SK-N-SH (cell line): ENCODE measurements at regions not wholly inside any gene's neighbourhood (a gene's known extent, or its start where the extent isn't known, plus 50 kb on each side); places are given as distances from the start of the nearest gene placed in this dataset.

Source experiments
- CTCF ChIA-PET: fragments of 300-600, 350-600 bp; formaldehyde crosslinking; extraction: SDS; loops from one replicate; lab custom pipeline; 2021; lab: Yijun Ruan, JAX
- POLR2A ChIA-PET: fragments of 350-600 bp; sonication (Branson Sonifier 250); formaldehyde crosslinking; extraction: SDS; loops from one replicate; lab custom pipeline; 2020; ENCODE audit warnings: antibody characterized with exemption, inconsistent platforms; lab: Yijun Ruan, JAX
- DNase-seq: peaks from one replicate; pipeline ENCODE4 v3.0.0; 2012
- H2AFZ ChIP-seq: fragments of 200-600 bp; sonication (generic); 2 replicates; pipeline ENCODE4 v1.8.1; 2016; ENCODE audit warnings: antibody characterized with exemption, mild to moderate bottlenecking, low read depth
- H3F3A ChIP-seq: fragments of 200-600 bp; sonication (generic); replicated peaks from 2 replicates; pipeline ENCODE3; 2016; ENCODE audit warnings: antibody characterized with exemption, mild to moderate bottlenecking; ENCODE audit not compliant: insufficient read depth
- H3K27ac ChIP-seq, 2 experiments: fragments of 200-500 bp in 1 of 2; fragments of 200-600 bp in 1 of 2; sonication (Bioruptor generic) in 1 of 2; sonication (generic), shearing (Covaris generic) in 1 of 2; 2 replicates each; pipeline versions ENCODE4 v1.5.1 to v1.6.1; 2014 to 2016; ENCODE audit warnings: low read depth in 2 of 2, inconsistent platforms in 1 of 2, low read length in 1 of 2, mild to moderate bottlenecking in 1 of 2, mixed read lengths in 1 of 2
- H3K27me3 ChIP-seq: fragments of 200-600 bp; sonication (generic), shearing (Covaris generic); 2 replicates; pipeline ENCODE4 v1.6.1; 2016; ENCODE audit warnings: mixed run types; ENCODE audit not compliant: insufficient read depth
- H3K36me3 ChIP-seq, 2 experiments: fragments of 200-500 bp in 1 of 2; fragments of 200-600 bp in 1 of 2; sonication (Bioruptor generic) in 1 of 2; sonication (generic) in 1 of 2; replicated peaks in 1 of 2; 2 replicates each; pipeline versions ENCODE3 to v1.5.1; 2014 to 2016; ENCODE audit warnings: low read length in 1 of 2, mild to moderate bottlenecking in 1 of 2; ENCODE audit not compliant: insufficient read depth in 2 of 2, control insufficient read depth in 1 of 2
- H3K4me1 ChIP-seq, 2 experiments: fragments of 200-500 bp in 1 of 2; fragments of 200-600 bp in 1 of 2; sonication (Bioruptor generic) in 1 of 2; sonication (generic), shearing (Covaris generic) in 1 of 2; 2 replicates each; pipeline versions ENCODE4 v1.5.1 to v1.6.1; 2014 to 2016; ENCODE audit warnings: low read depth in 1 of 2, low read length in 1 of 2, mixed run types in 1 of 2; ENCODE audit not compliant: insufficient read depth in 2 of 2, control insufficient read depth in 1 of 2
- H3K4me2 ChIP-seq: fragments of 200-600 bp; sonication (generic), shearing (Covaris generic); 2 replicates; pipeline ENCODE4 v1.6.1; 2017; ENCODE audit warnings: mixed run types
- H3K4me3 ChIP-seq, 2 experiments: fragments of 200-500 bp in 1 of 2; fragments of 200-600 bp in 1 of 2; sonication (Bioruptor generic) in 1 of 2; sonication (generic), shearing (Covaris generic) in 1 of 2; 2 replicates each; pipeline versions ENCODE4 v1.5.1 to v1.8.1; 2014 to 2016; ENCODE audit warnings: low read depth in 2 of 2, inconsistent platforms in 1 of 2, low read length in 1 of 2, mild to moderate bottlenecking in 1 of 2, mixed read lengths in 1 of 2, moderate library complexity in 1 of 2
- H3K79me2 ChIP-seq: fragments of 200-600 bp; sonication (generic); 2 replicates; pipeline ENCODE4 v1.8.1; 2017; ENCODE audit warnings: mild to moderate bottlenecking; ENCODE audit not compliant: insufficient read depth
- H3K9ac ChIP-seq: fragments of 200-600 bp; sonication (generic); 2 replicates; pipeline ENCODE4 v1.6.1; 2017; ENCODE audit warnings: mixed run types
- H3K9me2 ChIP-seq: fragments of 200-600 bp; sonication (generic); 2 replicates; pipeline ENCODE4 v1.6.1; 2017; ENCODE audit warnings: mixed run types
- H3K9me3 ChIP-seq: fragments of 200-600 bp; sonication (generic); 2 replicates; pipeline ENCODE4 v1.6.1; 2017; ENCODE audit warnings: mixed run types, mild to moderate bottlenecking, moderate library complexity
- H4K20me1 ChIP-seq: fragments of 200-600 bp; sonication (generic); 2 replicates; pipeline ENCODE4 v1.6.1; 2017; ENCODE audit warnings: mild to moderate bottlenecking, mixed run types; ENCODE audit not compliant: insufficient read depth
- EP300 ChIP-seq, 2 experiments: IDR thresholded peaks; 2 replicates each; pipeline versions ENCODE4 v1.4.0 to v1.6.1; 2012; ENCODE audit warnings: borderline replicate concordance in 1 of 2, low read depth in 1 of 2, low read length in 1 of 2
- FOXJ3 ChIP-seq: sonication (generic); formaldehyde crosslinking; IDR thresholded peaks from 2 replicates; pipeline ENCODE4 v1.5.1; 2020; ENCODE audit warnings: mild to moderate bottlenecking, missing genetic modification reagents
- GATA2 ChIP-seq: sonication (generic); formaldehyde crosslinking; IDR thresholded peaks from 2 replicates; pipeline ENCODE4 v1.5.0; 2020; ENCODE audit warnings: mild to moderate bottlenecking, missing genetic modification reagents
- POLR2AphosphoS5 ChIP-seq: IDR thresholded peaks from 2 replicates; pipeline ENCODE4 v1.6.1; 2012; ENCODE audit warnings: low read depth, low read length
- RCOR1 ChIP-seq: fragments of 150-350 bp; IDR thresholded peaks from 2 replicates; pipeline ENCODE4 v1.6.1; 2017; ENCODE audit warnings: antibody characterized with exemption, low read length
- RXRA ChIP-seq: IDR thresholded peaks from 2 replicates; pipeline ENCODE4 v1.4.0; 2012; ENCODE audit warnings: low read depth, mild to moderate bottlenecking, borderline replicate concordance
- SIN3A ChIP-seq: IDR thresholded peaks from 2 replicates; pipeline ENCODE4 v1.6.1; 2012; ENCODE audit warnings: low read depth, mild to moderate bottlenecking, low read length, moderate library complexity, borderline replicate concordance
- WGBS: methylation state at CpG from one replicate; pipeline ENCODE4 v1.1.6; 2017; ENCODE audit warnings: low lambda C conversion rate; 5-methylcytosine and 5-hydroxymethylcytosine counted together
- TF ChIP-seq, protein P1 (sequence below): IDR thresholded peaks from 2 replicates; pipeline ENCODE4 v1.4.0; 2012; ENCODE audit warnings: low read depth
- TF ChIP-seq, protein P2 (sequence below): fragments of 150-350 bp; IDR thresholded peaks from 2 replicates; pipeline ENCODE4 v1.6.1; 2017; ENCODE audit warnings: antibody characterized with exemption, low read length, low read depth, borderline replicate concordance
- TF ChIP-seq, protein P3 (sequence below): fragments of 200-600 bp; sonication (generic); IDR thresholded peaks from 2 replicates; pipeline ENCODE4 v1.6.1; 2017; ENCODE audit warnings: antibody characterized with exemption, mild to moderate bottlenecking, moderate library complexity
- TF ChIP-seq, protein P4 (sequence below): IDR thresholded peaks from 2 replicates; pipeline ENCODE4 v1.4.0; 2012; ENCODE audit warnings: low read depth, borderline replicate concordance

DNA sequence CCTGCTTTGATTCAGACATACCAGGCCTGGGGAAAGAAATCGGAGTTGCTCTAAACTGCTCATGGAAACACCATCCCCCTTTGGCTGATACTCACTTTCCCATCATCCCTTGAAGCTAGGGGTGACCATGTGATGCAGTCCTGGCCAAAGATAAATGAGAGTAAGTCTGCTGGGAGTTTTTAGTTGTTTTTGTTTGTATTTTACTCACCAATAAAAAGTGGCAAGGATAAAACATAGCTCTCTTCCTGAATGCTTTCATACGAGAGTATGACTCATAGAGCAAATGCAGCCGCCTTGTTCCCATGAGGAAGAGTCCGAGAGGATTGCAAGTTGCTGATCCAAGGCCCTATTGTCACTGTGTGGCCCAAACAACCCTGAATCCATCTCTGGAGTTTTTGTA, 126.4 kb upstream of the TMEM132C start:
- CTCF ChIA-PET, result interaction anchor here (1.2 to 1.5 kb wide), 2 partner anchors 50 kb away, joined by 3 read pairs; no protein-coding TSS in a partner anchor

DNA sequence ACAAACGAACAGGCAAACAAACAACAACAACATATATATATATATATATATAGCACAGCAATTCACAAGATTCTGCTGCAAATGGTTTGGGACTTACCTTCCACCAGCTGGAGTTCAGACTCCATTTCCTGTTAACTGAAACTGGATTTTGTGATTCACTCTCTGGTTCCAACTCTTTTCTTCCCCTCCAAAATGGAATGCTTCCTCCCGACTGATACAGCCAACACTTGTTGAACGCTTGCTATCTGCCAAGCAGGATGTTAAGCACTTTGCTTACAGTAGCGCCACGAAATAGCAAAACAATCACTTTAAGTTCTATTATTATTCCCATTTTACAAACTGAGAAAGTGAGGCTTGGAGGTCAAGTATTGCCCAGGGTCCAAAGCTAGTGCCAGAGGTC, 116.0 kb upstream of the TMEM132C start:
- WGBS, result 22% methylated on average over 5 of the region's 5 CpGs
- Histone ChIP-seq H2AFZ (no peak overlapping the region), H3F3A (no peaks in the 10 kb centered on the region), H3K27ac (no peak overlapping the region), H3K36me3 (no peaks in the 10 kb centered on the region), H3K79me2 (no peaks in the 10 kb centered on the region), H3K9ac (no peak overlapping the region), H3K4me1 (no peaks in the 10 kb centered on the region), H3K4me2 (no peak overlapping the region), H3K9me2 (no peaks in the 10 kb centered on the region), H3K9me3 (no peaks in the 10 kb centered on the region), H3K27me3 (no peaks in the 10 kb centered on the region), H4K20me1 (no peaks in the 10 kb centered on the region), H3K4me3 (no peak overlapping the region)
- ChIA-PET CTCF (no interaction called here), POLR2A (no interaction called here)
- TF ChIP-seq POLR2AphosphoS5, result no peak
- TF ChIP-seq, protein P1, sequence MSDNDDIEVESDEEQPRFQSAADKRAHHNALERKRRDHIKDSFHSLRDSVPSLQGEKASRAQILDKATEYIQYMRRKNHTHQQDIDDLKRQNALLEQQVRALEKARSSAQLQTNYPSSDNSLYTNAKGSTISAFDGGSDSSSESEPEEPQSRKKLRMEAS, result no peak
- TF ChIP-seq, protein P2, sequence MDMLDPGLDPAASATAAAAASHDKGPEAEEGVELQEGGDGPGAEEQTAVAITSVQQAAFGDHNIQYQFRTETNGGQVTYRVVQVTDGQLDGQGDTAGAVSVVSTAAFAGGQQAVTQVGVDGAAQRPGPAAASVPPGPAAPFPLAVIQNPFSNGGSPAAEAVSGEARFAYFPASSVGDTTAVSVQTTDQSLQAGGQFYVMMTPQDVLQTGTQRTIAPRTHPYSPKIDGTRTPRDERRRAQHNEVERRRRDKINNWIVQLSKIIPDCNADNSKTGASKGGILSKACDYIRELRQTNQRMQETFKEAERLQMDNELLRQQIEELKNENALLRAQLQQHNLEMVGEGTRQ, result no peak
- TF ChIP-seq FOXJ3 (CRISPR knock-in tag), result no peak
- TF ChIP-seq GATA2 (CRISPR knock-in tag), result no peak
- TF ChIP-seq SIN3A, result no peak
- TF ChIP-seq, protein P3, sequence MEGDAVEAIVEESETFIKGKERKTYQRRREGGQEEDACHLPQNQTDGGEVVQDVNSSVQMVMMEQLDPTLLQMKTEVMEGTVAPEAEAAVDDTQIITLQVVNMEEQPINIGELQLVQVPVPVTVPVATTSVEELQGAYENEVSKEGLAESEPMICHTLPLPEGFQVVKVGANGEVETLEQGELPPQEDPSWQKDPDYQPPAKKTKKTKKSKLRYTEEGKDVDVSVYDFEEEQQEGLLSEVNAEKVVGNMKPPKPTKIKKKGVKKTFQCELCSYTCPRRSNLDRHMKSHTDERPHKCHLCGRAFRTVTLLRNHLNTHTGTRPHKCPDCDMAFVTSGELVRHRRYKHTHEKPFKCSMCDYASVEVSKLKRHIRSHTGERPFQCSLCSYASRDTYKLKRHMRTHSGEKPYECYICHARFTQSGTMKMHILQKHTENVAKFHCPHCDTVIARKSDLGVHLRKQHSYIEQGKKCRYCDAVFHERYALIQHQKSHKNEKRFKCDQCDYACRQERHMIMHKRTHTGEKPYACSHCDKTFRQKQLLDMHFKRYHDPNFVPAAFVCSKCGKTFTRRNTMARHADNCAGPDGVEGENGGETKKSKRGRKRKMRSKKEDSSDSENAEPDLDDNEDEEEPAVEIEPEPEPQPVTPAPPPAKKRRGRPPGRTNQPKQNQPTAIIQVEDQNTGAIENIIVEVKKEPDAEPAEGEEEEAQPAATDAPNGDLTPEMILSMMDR, result no peak
- TF ChIP-seq RCOR1, result no peak
- TF ChIP-seq, protein P4, sequence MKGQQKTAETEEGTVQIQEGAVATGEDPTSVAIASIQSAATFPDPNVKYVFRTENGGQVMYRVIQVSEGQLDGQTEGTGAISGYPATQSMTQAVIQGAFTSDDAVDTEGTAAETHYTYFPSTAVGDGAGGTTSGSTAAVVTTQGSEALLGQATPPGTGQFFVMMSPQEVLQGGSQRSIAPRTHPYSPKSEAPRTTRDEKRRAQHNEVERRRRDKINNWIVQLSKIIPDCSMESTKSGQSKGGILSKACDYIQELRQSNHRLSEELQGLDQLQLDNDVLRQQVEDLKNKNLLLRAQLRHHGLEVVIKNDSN, result no peak
- DNase-seq, result no peak

More for the DNA sequence above, 126.4 kb upstream of the TMEM132C start:
- no peak for TF ChIP-seq RXRA
- TF ChIP-seq GATA2 (CRISPR knock-in tag), result no peak
- TF ChIP-seq EP300 (IDR thresholded peaks at IDR 0.05; ENCODE audit: borderline replicate concordance in 1 of 2, low read depth in 1 of 2, low read length in 1 of 2), result no peak
- DNase-seq, result no peak
- Histone ChIP-seq H3K36me3 (no peaks in the 10 kb centered on the region), H3K79me2 (no peaks in the 10 kb centered on the region), H3K27me3 (no peaks in the 10 kb centered on the region), H3K4me2 (no peak overlapping the region), H4K20me1 (no peaks in the 10 kb centered on the region), H3K9ac (no peak overlapping the region), H3K4me3 (no peak overlapping the region), H3K4me1 (no peaks in the 10 kb centered on the region), H3F3A (no peaks in the 10 kb centered on the region), H3K9me2 (no peaks in the 10 kb centered on the region), H3K27ac (no peak overlapping the region), H3K9me3 (no peaks in the 10 kb centered on the region), H2AFZ (no peak overlapping the region)
- WGBS, result 23% methylated on average over 4 of the region's 4 CpGs
- POLR2A ChIA-PET, result no interaction called here
